Endothelial cell of umbilical vein (primary cell): ENCODE measurements at regions not wholly inside any gene's neighbourhood (a gene's known extent, or its start where the extent isn't known, plus 50 kb on each side); places are given as distances from the start of the nearest gene placed in this dataset.
A peak's percentile ranks its signal among the peaks of the same experiment; 100 is the strongest.

ENCODE experiments used
- CTCF ChIP-seq, 2 donors: IDR thresholded peaks; 1 replicate in 1 of 2; 2 replicates in 1 of 2; pipeline ENCODE4 v1.5.1; 2011; ENCODE audit warnings: low read length in 2 of 2, mild to moderate bottlenecking in 2 of 2, moderate library complexity in 2 of 2, control low read depth in 1 of 2, inconsistent platforms in 1 of 2, low read depth in 1 of 2; ENCODE audit not compliant: insufficient read depth in 1 of 2; ENCODE audit errors: extremely low read depth in 1 of 2
- EZH2 ChIP-seq: IDR thresholded peaks from 2 replicates; pipeline ENCODE4 v1.6.1; 2012; ENCODE audit warnings: borderline replicate concordance, low read depth, mild to moderate bottlenecking, moderate library complexity, low read length, inconsistent platforms; ENCODE audit not compliant: severe bottlenecking
- JUN ChIP-seq: IDR thresholded peaks from 2 replicates; pipeline ENCODE4 v1.6.1; 2011; ENCODE audit warnings: borderline replicate concordance, low read depth; ENCODE audit not compliant: insufficient read length, insufficient read depth
- MAX ChIP-seq: IDR thresholded peaks from 2 replicates; pipeline ENCODE4 v1.6.1; 2011; ENCODE audit not compliant: insufficient read depth, insufficient read length
- POLR2A ChIP-seq: IDR thresholded peaks from 2 replicates; pipeline ENCODE4 v1.6.1; 2012; ENCODE audit warnings: low read depth, mild to moderate bottlenecking, control low read depth, low read length
- POLR2AphosphoS5 ChIP-seq: IDR thresholded peaks from 2 replicates; pipeline ENCODE4 v1.6.1; 2012; ENCODE audit warnings: low read depth, mild to moderate bottlenecking, control low read depth, low read length, moderate library complexity; ENCODE audit not compliant: insufficient read depth

GRCh38 chr4:182143086-182143821, 99.9 kb upstream of the TENM3 start:
- TF ChIP-seq MAX: no peak
- no peak for TF ChIP-seq POLR2A
- TF ChIP-seq POLR2AphosphoS5: no peak
- TF ChIP-seq CTCF (IDR thresholded peaks at IDR 0.05; ENCODE audit: extremely low read depth in 1 of 2, insufficient read depth in 1 of 2, low read depth in 1 of 2, low read length in 2 of 2): no peak
- peak; percentile 67 for TF ChIP-seq EZH2
- no peak for TF ChIP-seq JUN
